ENCODE measurements at regions not wholly inside any gene's neighbourhood (a gene's known extent, or its start where the extent isn't known, plus 50 kb on each side); places are given as distances from the start of the nearest gene placed in this dataset.

DNA sequence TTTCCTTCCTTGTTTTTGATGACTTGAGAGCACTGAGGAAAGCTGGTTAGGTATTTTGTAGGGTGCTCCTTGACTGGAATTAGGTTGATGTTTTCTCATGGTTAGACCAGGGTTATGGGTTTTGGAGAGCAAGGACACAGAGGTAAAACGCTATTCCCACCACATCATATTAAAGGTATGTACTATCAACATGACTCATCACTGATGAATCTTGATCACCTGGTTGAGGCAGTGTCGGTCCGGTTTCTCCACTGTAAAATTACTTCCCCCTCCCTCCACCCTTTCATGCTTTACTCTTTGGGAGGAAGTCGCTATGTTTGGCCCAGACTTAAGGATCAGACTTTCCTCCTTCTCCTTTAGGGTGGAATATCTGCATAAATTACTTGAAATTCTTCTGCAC is 201.6 kb downstream of the EDEM1 start:
- CTCF ChIA-PET: no interaction called here
- POLR2A ChIA-PET: no interaction called here
- BruUV-seq (replicated peaks): no TSS peak

DNA sequence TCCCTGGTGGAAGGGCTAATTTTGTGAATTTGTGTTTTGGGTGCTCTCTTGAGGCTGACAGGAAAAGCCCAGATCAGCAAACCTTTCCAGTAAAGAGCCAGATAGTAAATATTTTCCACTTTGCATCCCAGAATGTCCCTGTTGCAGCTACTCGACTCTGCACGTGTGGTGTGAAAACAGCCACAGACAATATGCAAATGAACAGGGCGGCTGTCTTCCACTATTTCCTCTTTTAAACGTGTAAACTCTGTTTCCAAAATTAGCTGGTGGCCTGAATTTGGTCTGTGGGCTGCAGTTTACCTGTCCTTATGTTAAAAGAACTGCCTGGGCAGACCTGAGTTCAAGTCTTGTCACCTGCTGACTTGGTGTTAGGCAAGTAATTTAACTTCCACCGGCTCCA is 202.7 kb downstream of the EDEM1 start:
- TF ChIP-seq GATA2 (IDR thresholded peaks at IDR 0.05; ENCODE audit: insufficient read depth, insufficient read length, low read depth, low read length) (no peak), POLR2A (IDR thresholded peaks at IDR 0.05; ENCODE audit: low read depth, low read length) (no peak), EZH2 (IDR thresholded peaks at IDR 0.05; ENCODE audit: borderline replicate concordance, low read depth, low read length, severe bottlenecking) (no peak), FOS (IDR thresholded peaks at IDR 0.05; ENCODE audit: borderline replicate concordance, insufficient read depth, low read length) (no peak), POLR2AphosphoS5 (IDR thresholded peaks at IDR 0.05; ENCODE audit: insufficient read depth, low read depth, low read length) (no peak), JUN (IDR thresholded peaks at IDR 0.05; ENCODE audit: borderline replicate concordance, insufficient read depth, insufficient read length, low read depth) (no peak), MYC (IDR thresholded peaks at IDR 0.05; ENCODE audit: low read depth, low read length) (no peak)
- TF ChIP-seq, protein P1, sequence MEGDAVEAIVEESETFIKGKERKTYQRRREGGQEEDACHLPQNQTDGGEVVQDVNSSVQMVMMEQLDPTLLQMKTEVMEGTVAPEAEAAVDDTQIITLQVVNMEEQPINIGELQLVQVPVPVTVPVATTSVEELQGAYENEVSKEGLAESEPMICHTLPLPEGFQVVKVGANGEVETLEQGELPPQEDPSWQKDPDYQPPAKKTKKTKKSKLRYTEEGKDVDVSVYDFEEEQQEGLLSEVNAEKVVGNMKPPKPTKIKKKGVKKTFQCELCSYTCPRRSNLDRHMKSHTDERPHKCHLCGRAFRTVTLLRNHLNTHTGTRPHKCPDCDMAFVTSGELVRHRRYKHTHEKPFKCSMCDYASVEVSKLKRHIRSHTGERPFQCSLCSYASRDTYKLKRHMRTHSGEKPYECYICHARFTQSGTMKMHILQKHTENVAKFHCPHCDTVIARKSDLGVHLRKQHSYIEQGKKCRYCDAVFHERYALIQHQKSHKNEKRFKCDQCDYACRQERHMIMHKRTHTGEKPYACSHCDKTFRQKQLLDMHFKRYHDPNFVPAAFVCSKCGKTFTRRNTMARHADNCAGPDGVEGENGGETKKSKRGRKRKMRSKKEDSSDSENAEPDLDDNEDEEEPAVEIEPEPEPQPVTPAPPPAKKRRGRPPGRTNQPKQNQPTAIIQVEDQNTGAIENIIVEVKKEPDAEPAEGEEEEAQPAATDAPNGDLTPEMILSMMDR (IDR thresholded peaks at IDR 0.05; ENCODE audit: extremely low read depth in 1 of 2, insufficient read depth in 1 of 2, low read depth in 1 of 2, low read length in 2 of 2): no peak
- TF ChIP-seq, protein P2, sequence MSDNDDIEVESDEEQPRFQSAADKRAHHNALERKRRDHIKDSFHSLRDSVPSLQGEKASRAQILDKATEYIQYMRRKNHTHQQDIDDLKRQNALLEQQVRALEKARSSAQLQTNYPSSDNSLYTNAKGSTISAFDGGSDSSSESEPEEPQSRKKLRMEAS (IDR thresholded peaks at IDR 0.05; ENCODE audit: insufficient read depth, insufficient read length): no peak
- no peaks in the 10 kb centered on the region for H3K9me1 ChIP-seq (replicated peaks; ENCODE audit: control insufficient read depth, extremely low read depth, insufficient read depth, low read length)

More for the DNA sequence above, 201.6 kb downstream of the EDEM1 start:
- H3K27ac ChIP-seq (ENCODE audit: insufficient read depth, low read depth, low read length): no peak overlapping the region
- intact Hi-C loops (cut with micrococcal nuclease): no loop called here
- H4K20me1 ChIP-seq (replicated peaks; ENCODE audit: control insufficient read depth, extremely low read depth, insufficient read depth, low read length): no peaks in the 10 kb centered on the region
- H2AFZ ChIP-seq (ENCODE audit: low read depth, low read length): no peak overlapping the region
- no peaks in the 10 kb centered on the region for H3K27me3 ChIP-seq (ENCODE audit: control insufficient read depth in 2 of 2, insufficient read depth in 2 of 2, low read length in 2 of 2)
- H3K4me3 ChIP-seq (replicated peaks in 1 of 3; ENCODE audit: insufficient read depth in 1 of 3, low read depth in 1 of 3, low read length in 3 of 3): no peak overlapping the region
- no peak overlapping the region for H3K4me2 ChIP-seq (ENCODE audit: insufficient read depth, low read length)
- no peak overlapping the region for H3K9ac ChIP-seq (replicated peaks; ENCODE audit: extremely low read depth, insufficient read depth, low read length)
- H3K9me3 ChIP-seq (replicated peaks; ENCODE audit: control insufficient read depth, insufficient read depth, low read length): peaks cover 4% of the 10 kb centered on the region
- DNase-seq (ENCODE audit: low read depth, low spot score) (no peak), FAIRE-seq (no peak)
- TF ChIP-seq GATA2 (IDR thresholded peaks at IDR 0.05; ENCODE audit: insufficient read depth, insufficient read length, low read depth, low read length) (no peak), JUN (IDR thresholded peaks at IDR 0.05; ENCODE audit: borderline replicate concordance, insufficient read depth, insufficient read length, low read depth) (peak; percentile 4)
- H3K36me3 ChIP-seq (ENCODE audit: control insufficient read depth in 2 of 2, extremely low read depth in 1 of 2, insufficient read depth in 2 of 2, low read length in 2 of 2): no peaks in the 10 kb centered on the region
- no peaks in the 10 kb centered on the region for H3K9me1 ChIP-seq (replicated peaks; ENCODE audit: control insufficient read depth, extremely low read depth, insufficient read depth, low read length)
- no peaks in the 10 kb centered on the region for H3K79me2 ChIP-seq (ENCODE audit: control insufficient read depth, insufficient read depth, low read length)
- dilution Hi-C loops (cut with MboI; ENCODE audit: extremely low pct_ligation_motif_present, low sequenced_read_pairs): no loop called here
- no peaks in the 10 kb centered on the region for H3K4me1 ChIP-seq (ENCODE audit: control insufficient read depth, extremely low read depth, insufficient read depth, low read length)

More for the DNA sequence above, 202.7 kb downstream of the EDEM1 start:
- Histone ChIP-seq H3K4me3 (replicated peaks in 1 of 3; ENCODE audit: insufficient read depth in 1 of 3, low read depth in 1 of 3, low read length in 3 of 3) (no peak overlapping the region), H3K36me3 (ENCODE audit: control insufficient read depth in 2 of 2, extremely low read depth in 1 of 2, insufficient read depth in 2 of 2, low read length in 2 of 2) (no peaks in the 10 kb centered on the region), H3K4me1 (ENCODE audit: control insufficient read depth, extremely low read depth, insufficient read depth, low read length) (no peaks in the 10 kb centered on the region), H3K9me3 (replicated peaks; ENCODE audit: control insufficient read depth, insufficient read depth, low read length) (peaks cover 4% of the 10 kb centered on the region), H2AFZ (ENCODE audit: low read depth, low read length) (no peak overlapping the region), H3K27ac (ENCODE audit: insufficient read depth, low read depth, low read length) (no peak overlapping the region), H3K27me3 (ENCODE audit: control insufficient read depth in 2 of 2, insufficient read depth in 2 of 2, low read length in 2 of 2) (no peaks in the 10 kb centered on the region), H3K9ac (replicated peaks; ENCODE audit: extremely low read depth, insufficient read depth, low read length) (no peak overlapping the region), H3K79me2 (ENCODE audit: control insufficient read depth, insufficient read depth, low read length) (no peaks in the 10 kb centered on the region), H4K20me1 (replicated peaks; ENCODE audit: control insufficient read depth, extremely low read depth, insufficient read depth, low read length) (no peaks in the 10 kb centered on the region), H3K4me2 (ENCODE audit: insufficient read depth, low read length) (no peak overlapping the region)
- dilution Hi-C loops (cut with MboI; ENCODE audit: extremely low pct_ligation_motif_present, low sequenced_read_pairs): no loop called here
- CTCF ChIA-PET: no interaction called here
- POLR2A ChIA-PET: no interaction called here
- FAIRE-seq (no peak), DNase-seq (ENCODE audit: low read depth, low spot score) (no peak)
- no TSS peak for BruUV-seq (replicated peaks)
- intact Hi-C loops (cut with micrococcal nuclease): no loop called here

All from endothelial cell of umbilical vein (primary cell).